Astrocyte (in vitro differentiated cells and primary cell): ENCODE measurements at regions not wholly inside any gene's neighbourhood (a gene's known extent, or its start where the extent isn't known, plus 50 kb on each side); places are given as distances from the start of the nearest gene placed in this dataset.

Experiments
- DNase-seq: peaks from one replicate; pipeline ENCODE4 v3.0.0-alpha.2; 2010; ENCODE audit warnings: low read depth
- FAIRE-seq: peaks from 2 replicates; lab custom pipeline; 2011; peaks lifted over from hg19 to GRCh38; lab: Jason Lieb, UNC
- H2AFZ ChIP-seq: 2 replicates; pipeline ENCODE4 v1.6.0; 2012; ENCODE audit warnings: low read depth, low read length, inconsistent platforms
- H3K27ac ChIP-seq: 2 replicates; pipeline ENCODE4 v1.5.1; 2011; ENCODE audit warnings: low read depth, low read length, inconsistent platforms
- H3K27me3 ChIP-seq: 2 replicates; pipeline ENCODE4 v1.6.0; 2011; ENCODE audit warnings: low read length, inconsistent platforms; ENCODE audit not compliant: insufficient read depth
- H3K36me3 ChIP-seq: 2 replicates; pipeline ENCODE4 v1.5.1; 2011; ENCODE audit warnings: low read length, inconsistent platforms; ENCODE audit not compliant: insufficient read depth
- H3K4me1 ChIP-seq: 2 replicates; pipeline ENCODE4 v1.5.1; 2011; ENCODE audit warnings: low read length, inconsistent platforms; ENCODE audit not compliant: insufficient read depth
- H3K4me2 ChIP-seq: 2 replicates; pipeline ENCODE4 v1.6.0; 2012; ENCODE audit warnings: low read length, inconsistent platforms
- H3K4me3 ChIP-seq: 2 replicates; pipeline ENCODE4 v1.5.1; 2011; ENCODE audit warnings: low read depth, mild to moderate bottlenecking, low read length, inconsistent platforms; ENCODE audit not compliant: insufficient read depth
- H3K79me2 ChIP-seq: 2 replicates; pipeline ENCODE4 v1.6.0; 2012; ENCODE audit warnings: mild to moderate bottlenecking, low read length, inconsistent platforms; ENCODE audit not compliant: insufficient read depth
- H3K9ac ChIP-seq: 2 replicates; pipeline ENCODE4 v1.6.0; 2012; ENCODE audit warnings: mild to moderate bottlenecking, low read length, inconsistent platforms
- H3K9me3 ChIP-seq: 2 replicates; pipeline ENCODE4 v1.5.1; 2012; ENCODE audit warnings: low read depth, mild to moderate bottlenecking, low read length, inconsistent platforms; ENCODE audit not compliant: insufficient read depth
- H4K20me1 ChIP-seq: 2 replicates; pipeline ENCODE4 v1.6.0; 2012; ENCODE audit warnings: low read length, inconsistent platforms; ENCODE audit not compliant: insufficient read depth
- H3K27ac Mint-ChIP-seq: one replicate; pipeline ENCODE4 v1.8.0; 2021; ENCODE audit warnings: mild to moderate bottlenecking, mixed read lengths; ENCODE audit not compliant: unreplicated experiment
- H3K27me3 Mint-ChIP-seq: one replicate; pipeline ENCODE4 v1.8.0; 2021; ENCODE audit warnings: low read depth, mixed read lengths; ENCODE audit not compliant: unreplicated experiment
- H3K36me3 Mint-ChIP-seq: one replicate; pipeline ENCODE4 v1.8.0; 2021; ENCODE audit warnings: low read depth, mixed read lengths; ENCODE audit not compliant: unreplicated experiment
- H3K4me1 Mint-ChIP-seq: one replicate; pipeline ENCODE4 v1.8.0; 2021; ENCODE audit warnings: low read depth, mixed read lengths; ENCODE audit not compliant: unreplicated experiment
- H3K4me3 Mint-ChIP-seq: one replicate; pipeline ENCODE4 v1.8.0; 2021; ENCODE audit warnings: mild to moderate bottlenecking, moderate library complexity, mixed read lengths; ENCODE audit not compliant: unreplicated experiment
- H3K9me3 Mint-ChIP-seq: one replicate; pipeline ENCODE4 v1.8.0; 2021; ENCODE audit warnings: mild to moderate bottlenecking, mixed read lengths; ENCODE audit not compliant: unreplicated experiment
- CTCF ChIP-seq: IDR thresholded peaks from 2 replicates; pipeline ENCODE4 v1.5.1; 2011; ENCODE audit warnings: low read depth, mild to moderate bottlenecking, inconsistent platforms, low read length, moderate library complexity; ENCODE audit not compliant: insufficient read depth
- EZH2 ChIP-seq: IDR thresholded peaks from 2 replicates; pipeline ENCODE4 v1.6.1; 2012; ENCODE audit warnings: mild to moderate bottlenecking, low read length, inconsistent platforms; ENCODE audit not compliant: insufficient read depth

GRCh38 chr1:112196731-112197130 lies 199.3 kb upstream of the CTTNBP2NL start:
- H3K9ac ChIP-seq, result no peak overlapping the region
- Mint-ChIP-seq H3K9me3 (no peaks in the 10 kb centered on the region), H3K27ac (no peak overlapping the region), H3K36me3 (no peaks in the 10 kb centered on the region), H3K4me3 (no peak overlapping the region), H3K4me1 (no peaks in the 10 kb centered on the region), H3K27me3 (no peaks in the 10 kb centered on the region)
- no peak for TF ChIP-seq CTCF
- no peak for TF ChIP-seq EZH2
- no peak for DNase-seq
- no peak overlapping the region for H3K4me2 ChIP-seq
- H3K36me3 ChIP-seq, result no peaks in the 10 kb centered on the region
- no peak overlapping the region for H3K27ac ChIP-seq
- H3K9me3 ChIP-seq, result no peaks in the 10 kb centered on the region
- H3K4me3 ChIP-seq, result no peak overlapping the region
- H4K20me1 ChIP-seq, result no peaks in the 10 kb centered on the region
- no peak for FAIRE-seq
- H2AFZ ChIP-seq, result no peak overlapping the region
- no peaks in the 10 kb centered on the region for H3K27me3 ChIP-seq
- no peaks in the 10 kb centered on the region for H3K4me1 ChIP-seq
- H3K79me2 ChIP-seq, result no peaks in the 10 kb centered on the region

GRCh38 chr1:112209493-112209892 lies 186.5 kb upstream of the CTTNBP2NL start:
- H3K4me3 Mint-ChIP-seq, result no peak overlapping the region
- FAIRE-seq (no peak), DNase-seq (no peak)
- no peaks in the 10 kb centered on the region for H4K20me1 ChIP-seq
- H3K36me3 Mint-ChIP-seq, result no peaks in the 10 kb centered on the region
- H3K4me1 Mint-ChIP-seq, result no peaks in the 10 kb centered on the region
- no peak overlapping the region for H3K27ac Mint-ChIP-seq
- no peak overlapping the region for H3K27ac ChIP-seq
- peaks cover 2% of the 10 kb centered on the region for H3K9me3 ChIP-seq
- no peak overlapping the region for H3K4me2 ChIP-seq
- H3K36me3 ChIP-seq, result no peaks in the 10 kb centered on the region
- H3K4me3 ChIP-seq, result no peak overlapping the region
- TF ChIP-seq CTCF (no peak), EZH2 (no peak)
- H2AFZ ChIP-seq, result no peak overlapping the region
- peaks cover 13% of the 10 kb centered on the region for H3K27me3 Mint-ChIP-seq
- H3K79me2 ChIP-seq, result no peaks in the 10 kb centered on the region
- peaks cover 3% of the 10 kb centered on the region for H3K9me3 Mint-ChIP-seq
- no peak overlapping the region for H3K9ac ChIP-seq
- no peaks in the 10 kb centered on the region for H3K4me1 ChIP-seq
- H3K27me3 ChIP-seq, result no peaks in the 10 kb centered on the region

GRCh38 chr1:112219267-112219666 lies 176.7 kb upstream of the CTTNBP2NL start:
- H3K9me3 Mint-ChIP-seq, result peaks cover 7% of the 10 kb centered on the region

More at GRCh38 chr1:112219267-112219666, 176.7 kb upstream of the CTTNBP2NL start:
- H3K27me3 Mint-ChIP-seq, result peaks cover 2% of the 10 kb centered on the region
- Histone ChIP-seq H3K27ac (no peak overlapping the region), H4K20me1 (no peaks in the 10 kb centered on the region), H3K36me3 (no peaks in the 10 kb centered on the region), H3K9ac (no peak overlapping the region), H2AFZ (no peak overlapping the region), H3K4me2 (no peak overlapping the region), H3K79me2 (no peaks in the 10 kb centered on the region), H3K4me3 (no peak overlapping the region), H3K4me1 (no peaks in the 10 kb centered on the region), H3K9me3 (no peaks in the 10 kb centered on the region), H3K27me3 (no peaks in the 10 kb centered on the region)
- DNase-seq, result no peak
- no peak overlapping the region for H3K27ac Mint-ChIP-seq
- TF ChIP-seq EZH2 (no peak), CTCF (no peak)
- no peak overlapping the region for H3K4me3 Mint-ChIP-seq
- H3K36me3 Mint-ChIP-seq, result no peaks in the 10 kb centered on the region
- peaks cover 2% of the 10 kb centered on the region for H3K4me1 Mint-ChIP-seq
- no peak for FAIRE-seq
